Mucosa of gallbladder (tissue), 1 donor: ENCODE measurements at regions not wholly inside any gene's neighbourhood (a gene's known extent, or its start where the extent isn't known, plus 50 kb on each side); places are given as distances from the start of the nearest gene placed in this dataset.

Experiments
- DNase-seq: peaks from one replicate; pipeline ENCODE4 v3.0.0-alpha.2; 2020; ENCODE audit warnings: low spot score
- donor health status: DM: no; HTN: no; CAD: no.

DNA sequence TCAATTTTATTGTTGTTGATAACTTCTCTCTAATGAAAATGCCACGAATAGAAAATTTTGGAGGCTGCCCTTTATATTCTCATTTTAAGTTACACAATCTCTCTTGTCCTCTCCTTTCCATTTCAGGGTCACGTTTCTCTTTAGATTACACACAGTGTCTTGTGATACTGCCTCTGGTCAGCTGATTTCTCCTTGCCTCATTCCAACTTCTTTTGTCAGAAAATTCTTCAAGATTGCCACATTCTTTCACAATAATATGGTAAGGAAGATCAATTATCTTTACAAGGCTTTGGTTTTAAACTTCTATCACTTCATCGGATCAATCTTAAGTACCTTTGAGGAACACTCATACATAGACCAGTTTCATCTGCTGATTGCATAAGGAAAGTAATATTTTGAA lies 370.3 kb downstream of the RFPL4B start:
- DNase-seq = no peak

DNA sequence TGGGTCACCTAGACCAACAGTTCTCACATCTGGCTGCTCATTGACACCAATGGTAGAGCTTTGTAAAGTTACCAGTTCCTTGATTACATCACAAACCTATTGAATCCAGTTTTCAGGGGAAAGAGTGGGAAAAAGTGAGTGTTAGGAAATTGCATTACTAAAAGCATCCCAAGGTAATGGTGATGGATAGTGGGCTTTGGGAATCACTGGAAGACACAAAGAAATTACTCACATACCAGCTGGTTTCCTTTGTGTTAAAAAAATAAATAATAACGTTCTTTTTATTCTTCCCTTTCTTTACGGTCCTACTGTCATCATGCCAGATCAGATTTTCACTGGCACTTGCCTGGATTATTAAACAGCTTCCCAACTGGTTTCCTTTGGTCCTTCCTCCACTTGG lies 370.7 kb downstream of the RFPL4B start:
- DNase-seq = no peak

DNA sequence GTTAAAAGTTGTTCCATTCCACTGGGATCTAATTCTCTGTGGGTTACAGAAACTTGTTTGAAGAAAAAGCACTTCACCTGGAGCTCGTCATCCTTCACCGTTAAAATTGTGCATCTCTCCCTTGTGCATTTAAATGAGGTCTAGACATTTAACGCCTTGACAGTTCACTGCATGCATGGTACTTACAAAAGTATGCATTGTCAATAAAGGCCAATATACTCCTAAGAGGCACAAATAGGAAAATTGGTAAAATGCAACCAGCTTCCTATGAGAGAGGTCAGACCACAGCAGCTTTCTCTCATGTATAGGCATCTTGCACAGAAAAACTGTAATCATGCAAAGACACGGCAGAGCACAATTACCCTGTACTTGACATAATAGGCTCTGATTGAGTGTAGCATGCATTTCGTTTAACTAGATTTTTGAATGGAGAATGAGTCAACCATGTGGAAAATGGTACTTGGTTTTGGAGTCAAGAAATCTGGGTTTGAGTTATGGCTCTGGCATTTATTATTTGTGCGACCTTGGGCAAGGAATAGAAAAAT lies 378.5 kb downstream of the RFPL4B start:
- no peak for DNase-seq

DNA sequence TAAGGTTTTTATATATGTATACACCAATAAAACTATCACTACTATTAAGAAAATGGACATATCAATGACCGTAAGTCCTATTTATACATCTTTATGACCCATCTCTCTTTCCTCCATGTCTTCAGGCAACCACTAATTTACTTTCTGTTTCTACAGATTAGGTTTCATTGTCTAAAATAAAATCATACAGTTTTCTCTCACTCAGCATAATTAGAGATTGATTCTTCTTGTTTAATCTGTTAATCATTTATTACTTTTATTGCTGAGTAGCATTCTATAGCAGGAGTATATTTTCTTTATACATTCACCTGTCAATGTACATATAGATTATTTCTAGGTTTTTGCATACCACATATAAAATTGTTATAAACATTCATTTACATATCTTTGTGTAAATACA lies 388.0 kb downstream of the RFPL4B start:
- DNase-seq = no peak

DNA sequence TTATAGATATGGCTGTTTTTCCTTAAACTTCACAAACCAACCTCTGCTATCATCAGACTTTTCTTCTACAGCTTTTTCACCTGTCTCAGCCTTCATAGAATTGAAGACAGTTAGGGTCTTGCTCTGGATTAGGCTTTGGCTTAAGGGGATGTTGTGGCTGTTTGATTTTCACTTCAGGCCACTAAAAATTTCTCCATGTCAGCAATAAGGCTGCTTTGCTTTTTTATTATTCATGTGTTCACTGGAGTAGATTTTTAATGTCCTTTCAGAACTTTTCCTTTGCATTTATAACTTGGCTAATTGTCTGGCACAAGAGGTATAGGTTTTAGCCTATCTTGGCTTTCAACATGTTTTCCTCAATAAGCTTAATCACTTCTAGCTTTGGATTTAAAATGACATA lies 392.6 kb downstream of the RFPL4B start:
- no peak for DNase-seq

DNA sequence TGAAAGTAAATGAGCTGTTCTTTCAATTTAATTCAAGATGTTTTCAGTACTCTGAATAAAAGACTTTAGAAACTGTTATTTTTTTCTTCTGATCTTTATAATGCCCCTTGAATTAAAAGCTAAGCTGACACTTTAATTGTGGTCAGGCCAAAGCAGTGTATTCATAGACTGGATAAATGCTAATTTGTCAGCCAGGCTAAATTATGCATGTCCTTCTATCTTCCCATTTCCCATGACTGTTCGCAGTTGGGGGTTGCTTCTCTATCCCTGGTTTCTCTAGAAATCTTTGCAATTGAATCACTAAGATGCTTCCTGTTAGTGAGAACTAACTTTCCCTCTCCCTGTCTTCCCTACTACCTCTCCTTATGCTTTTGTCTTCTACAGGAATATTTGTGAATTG lies 396.2 kb downstream of the RFPL4B start:
- DNase-seq = no peak

DNA sequence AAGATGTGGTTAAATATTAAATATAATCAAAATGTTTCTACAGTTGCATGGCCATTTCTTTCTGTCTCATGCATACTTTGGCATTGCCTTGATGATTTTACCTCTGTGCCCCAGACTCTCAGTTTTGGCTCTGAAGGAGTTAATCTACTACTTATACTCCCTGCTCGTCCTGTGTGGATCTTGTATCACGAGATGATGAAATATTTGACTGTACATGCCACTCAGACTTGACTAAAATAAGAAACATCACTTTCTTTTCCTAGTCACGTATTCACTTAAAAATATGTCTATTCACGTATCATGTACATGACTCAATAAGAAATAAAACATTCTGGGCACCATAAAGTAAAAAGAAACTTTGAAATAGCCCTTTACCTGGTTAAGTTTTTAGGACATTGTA lies 397.7 kb downstream of the RFPL4B start:
- no peak for DNase-seq

DNA sequence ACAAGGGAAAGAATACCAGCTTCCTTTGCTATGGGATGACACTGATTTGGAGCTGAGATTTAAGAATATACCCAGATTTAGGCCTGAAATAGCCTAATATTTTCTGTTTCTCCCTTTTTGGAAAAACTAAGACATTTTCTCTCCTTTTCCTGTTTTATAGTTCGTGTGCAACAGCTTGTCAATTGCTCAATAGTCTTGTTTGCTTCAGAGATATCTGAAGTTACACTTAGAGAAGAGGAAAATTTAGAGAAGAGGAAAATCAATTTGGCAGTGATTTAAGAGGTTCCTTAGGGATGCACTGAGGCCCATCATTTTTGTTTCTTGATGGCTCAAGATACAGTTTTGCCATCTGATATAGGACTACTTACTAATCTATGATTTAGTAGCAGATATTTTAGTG lies 398.6 kb downstream of the RFPL4B start:
- no peak for DNase-seq

DNA sequence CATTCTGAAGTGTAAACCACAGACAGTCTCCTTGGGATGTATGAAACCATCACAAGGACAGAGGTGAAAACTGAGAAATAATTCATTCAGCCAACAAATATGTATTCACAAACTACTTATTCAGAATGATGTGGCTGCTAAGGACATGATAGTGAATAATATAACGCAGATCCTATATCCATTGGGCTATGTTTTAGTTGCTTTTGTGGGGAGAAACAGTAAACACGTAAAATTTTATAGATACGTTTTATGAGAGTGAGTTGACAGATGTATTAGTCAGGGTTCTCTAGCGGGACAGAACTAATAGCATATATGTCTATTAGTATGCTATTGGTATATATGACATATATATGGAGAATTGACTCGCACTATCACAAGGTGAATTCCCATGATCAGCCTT lies 402.5 kb downstream of the RFPL4B start:
- DNase-seq = no peak

DNA sequence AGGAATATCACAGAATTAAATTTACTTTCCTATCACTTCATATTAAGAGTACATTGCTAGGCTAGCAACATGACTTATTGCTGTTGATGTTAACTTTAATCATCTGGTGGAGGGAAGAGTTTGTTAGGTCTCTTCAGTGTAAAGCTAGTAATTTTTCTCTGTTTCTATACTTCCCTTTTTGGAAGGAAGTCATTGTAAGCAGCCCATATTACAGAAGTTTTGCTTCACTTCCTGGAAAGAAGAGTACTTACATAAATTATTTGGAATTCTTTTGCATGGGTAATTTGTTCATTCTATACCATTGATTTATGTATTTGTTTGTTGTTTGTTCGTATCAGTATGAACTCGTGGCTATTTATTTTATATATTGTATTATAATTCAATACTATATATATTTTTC lies 405.2 kb downstream of the RFPL4B start:
- no peak for DNase-seq

DNA sequence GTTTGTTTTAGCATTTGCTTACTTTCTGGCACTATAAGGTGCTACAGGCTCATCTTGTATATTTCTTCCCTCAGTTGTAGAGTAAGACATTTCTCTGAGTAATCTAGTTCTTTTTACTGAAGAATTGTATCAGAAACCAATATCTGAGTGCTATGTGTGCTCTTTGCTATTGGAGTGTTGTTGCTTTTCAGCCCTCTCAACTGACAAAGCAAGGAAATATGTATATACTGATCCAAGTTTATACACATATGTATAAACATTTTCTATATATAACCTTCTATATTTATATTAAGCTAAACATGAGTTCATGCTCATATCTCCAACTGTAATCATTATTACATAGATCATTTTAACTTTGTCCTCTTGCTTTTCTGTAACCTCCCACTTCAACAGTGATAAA lies 405.7 kb downstream of the RFPL4B start:
- DNase-seq = no peak

DNA sequence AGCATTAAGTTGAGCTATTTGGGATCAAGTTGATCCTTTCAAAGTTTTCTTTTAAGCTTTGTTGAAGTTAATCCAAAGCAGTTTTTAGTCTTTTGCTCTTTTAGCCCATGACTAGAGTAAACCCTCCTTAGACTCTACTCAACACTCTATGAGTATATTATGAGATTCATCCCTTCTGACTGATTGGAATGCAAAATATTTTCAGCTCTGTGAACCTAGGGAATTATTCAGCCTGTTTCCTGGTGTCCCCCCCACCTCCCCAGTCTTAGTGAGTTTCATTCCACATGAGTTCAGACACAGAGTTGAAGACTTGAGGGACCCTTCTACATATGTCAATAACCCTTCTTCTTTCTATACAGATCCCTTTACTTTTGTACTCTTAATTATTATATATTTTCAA lies 413.7 kb downstream of the RFPL4B start:
- DNase-seq = no peak

DNA sequence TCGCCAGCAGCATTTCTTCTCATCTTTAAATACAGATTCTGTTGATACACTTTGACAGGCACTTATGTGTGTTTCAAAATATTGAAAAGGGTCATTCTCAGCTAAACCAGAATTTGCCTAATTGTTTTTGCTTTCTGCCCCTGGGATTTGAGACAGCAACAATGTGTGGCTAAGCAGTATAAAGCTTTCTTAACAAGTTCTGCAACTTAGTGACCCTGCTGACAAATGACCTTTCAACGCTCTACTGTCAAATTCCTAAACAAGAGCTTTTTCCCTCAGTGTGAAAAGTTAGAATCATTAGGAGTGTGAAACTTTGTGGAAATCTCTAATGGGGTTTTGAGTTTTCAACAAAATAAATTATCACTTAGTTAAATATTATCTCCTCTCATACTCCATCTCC lies 414.6 kb downstream of the RFPL4B start:
- DNase-seq = no peak

DNA sequence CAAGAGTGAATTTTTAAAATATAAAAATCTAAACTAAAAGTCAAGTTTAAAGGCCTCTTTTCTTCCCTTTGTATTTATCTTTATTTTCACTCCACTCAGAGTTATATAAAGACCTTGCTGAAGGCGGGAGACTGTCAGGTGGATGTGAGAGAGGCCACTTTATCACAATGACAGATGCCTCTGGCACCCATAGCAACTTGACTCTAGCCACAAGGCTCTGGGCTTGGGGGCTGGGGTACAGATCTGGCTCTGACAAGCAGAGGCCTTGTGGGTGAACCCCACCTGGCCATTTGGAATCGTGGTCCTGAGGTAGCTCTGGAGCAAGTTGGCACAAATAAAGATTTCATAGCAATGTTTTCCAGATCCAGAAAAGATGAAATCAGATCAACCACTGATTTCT lies 417.2 kb downstream of the RFPL4B start:
- no peak for DNase-seq

DNA sequence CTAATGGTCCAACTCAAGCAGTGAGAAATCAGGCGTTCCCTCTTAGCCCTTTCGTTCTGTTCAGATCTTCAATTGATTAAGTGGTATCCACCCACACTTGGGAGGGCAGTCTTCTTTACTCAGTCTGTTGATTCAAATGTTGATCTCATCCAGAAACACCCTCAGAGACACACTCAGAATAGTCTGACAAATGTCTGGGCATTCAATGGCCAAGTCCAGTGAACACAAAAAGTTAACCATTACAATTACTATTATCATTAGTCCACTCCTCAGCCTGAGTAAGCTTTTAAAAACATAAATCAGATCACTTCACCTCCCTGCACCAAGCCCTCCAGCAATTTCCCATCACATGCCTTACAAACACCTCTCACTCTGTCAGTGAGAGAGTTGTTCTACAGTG lies 423.2 kb downstream of the RFPL4B start:
- no peak for DNase-seq

DNA sequence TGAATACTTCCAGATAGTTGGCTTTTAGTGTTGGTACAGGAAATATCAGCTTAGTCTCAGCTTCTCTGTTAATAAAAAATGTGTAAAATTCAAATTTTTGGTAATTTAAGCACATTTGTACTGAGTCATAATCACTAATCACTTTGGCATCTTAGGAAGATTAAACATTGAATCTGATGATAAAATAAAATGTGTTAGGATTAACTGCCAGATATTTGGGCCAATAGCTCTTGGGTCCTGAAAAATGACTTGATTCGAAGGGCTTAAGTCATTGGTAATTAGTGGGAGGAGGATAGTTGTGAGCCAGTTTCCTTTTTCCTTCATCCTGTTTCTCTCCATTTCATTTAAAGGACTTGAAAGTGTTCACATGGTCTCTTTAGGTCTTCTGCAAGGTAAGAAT lies 426.1 kb downstream of the RFPL4B start:
- DNase-seq = no peak

DNA sequence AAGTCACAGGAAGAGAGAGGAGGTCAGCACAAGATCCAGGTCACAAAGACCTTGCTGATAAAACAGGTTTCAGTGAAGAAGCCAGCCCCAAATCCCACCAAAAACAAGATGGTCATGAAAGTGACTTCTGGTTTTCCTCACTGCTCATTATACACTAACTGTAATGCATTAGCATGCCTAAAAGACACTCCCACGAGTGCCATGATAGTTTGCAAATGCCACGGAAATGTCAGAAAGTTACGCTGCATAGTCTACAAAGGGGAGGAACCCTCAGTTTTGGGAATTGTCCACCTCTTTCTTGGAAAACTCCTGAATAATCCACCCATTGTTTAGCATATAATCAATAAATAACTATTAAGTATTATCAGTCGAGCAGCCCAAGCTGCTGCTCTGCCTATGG lies 427.2 kb downstream of the RFPL4B start:
- DNase-seq = no peak

DNA sequence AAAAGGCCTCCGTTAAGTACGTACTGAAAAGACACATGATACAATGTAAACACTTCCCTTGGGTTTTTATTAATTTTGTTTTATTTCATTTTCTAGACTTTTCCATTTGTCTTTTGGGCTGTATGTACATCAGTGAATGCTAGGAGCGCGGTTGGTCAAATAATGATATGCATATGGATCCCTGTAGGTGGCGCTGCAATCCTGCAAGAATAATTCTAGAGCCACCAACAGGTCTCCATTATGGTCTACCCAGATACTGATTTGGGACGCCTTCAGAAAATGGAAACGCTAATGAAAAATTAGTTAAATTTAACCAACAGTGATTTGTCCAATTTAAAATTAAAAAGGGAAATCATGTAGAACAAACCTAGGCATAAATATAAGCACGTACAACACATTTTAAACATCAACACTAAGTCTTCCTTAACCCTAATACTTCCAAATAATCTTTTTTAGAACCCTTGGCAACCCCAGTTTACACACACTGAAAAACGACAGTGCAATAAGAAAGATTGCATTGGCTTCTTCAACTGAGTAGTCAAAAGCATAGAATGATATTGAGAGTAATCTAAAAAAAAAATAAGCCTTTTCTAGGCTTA lies 433.5 kb downstream of the RFPL4B start:
- peak; percentile 79 for DNase-seq

DNA sequence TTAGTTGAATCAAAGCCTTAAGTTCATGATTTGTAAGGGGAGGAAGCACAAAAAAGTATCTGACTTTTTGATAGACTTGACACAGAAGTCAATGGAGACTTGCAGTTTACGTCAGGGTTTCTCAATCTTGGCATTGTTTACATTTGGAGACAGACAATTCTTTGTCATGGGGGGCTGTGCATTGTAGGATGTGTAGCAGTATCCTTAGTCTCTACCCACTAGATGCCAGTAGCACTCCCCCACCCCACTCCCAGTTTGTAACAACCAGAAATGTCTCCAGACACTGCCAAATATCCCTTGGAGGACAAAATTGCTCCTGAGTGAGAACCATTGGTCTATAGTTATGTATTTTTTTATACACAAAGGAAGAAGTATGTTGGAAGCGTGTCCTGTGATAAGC lies 434.1 kb downstream of the RFPL4B start:
- DNase-seq = no peak

DNA sequence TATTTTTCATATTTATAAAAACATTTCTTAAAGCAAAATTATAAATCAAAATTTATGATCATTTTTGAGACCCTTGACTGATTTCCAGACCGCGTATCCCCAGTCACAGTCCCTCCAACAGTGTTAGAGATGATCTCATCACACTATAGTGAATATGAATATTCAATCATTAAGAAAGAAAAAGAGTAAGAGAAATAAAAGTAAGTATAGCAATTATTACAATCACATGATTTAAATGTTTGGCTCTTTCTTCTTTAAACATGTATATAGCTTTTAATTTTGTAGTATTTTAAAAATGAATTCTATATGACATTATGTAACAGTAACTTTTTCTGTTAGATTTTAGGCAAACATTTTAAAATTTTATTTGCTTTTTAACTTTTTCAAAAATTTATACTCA lies 438.3 kb downstream of the RFPL4B start:
- no peak for DNase-seq

DNA sequence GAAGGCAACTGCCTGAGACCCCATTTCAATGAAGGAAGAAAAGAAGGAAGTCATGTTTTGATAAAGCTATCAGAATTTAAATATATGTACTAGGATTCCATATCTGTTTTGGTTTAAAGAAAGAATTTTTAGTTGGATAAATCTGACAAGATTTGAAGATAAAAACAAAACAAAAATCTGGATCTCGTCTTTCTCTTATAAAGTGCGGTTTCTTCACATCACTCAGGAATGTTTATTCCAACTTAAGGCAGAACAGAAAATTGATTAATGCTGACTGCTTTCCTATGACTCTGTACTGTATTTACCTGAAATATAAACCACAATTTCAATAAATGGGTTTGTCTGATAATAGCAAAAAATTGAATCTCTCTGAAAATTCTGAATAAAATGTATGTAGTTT lies 439.7 kb downstream of the RFPL4B start:
- DNase-seq = no peak

DNA sequence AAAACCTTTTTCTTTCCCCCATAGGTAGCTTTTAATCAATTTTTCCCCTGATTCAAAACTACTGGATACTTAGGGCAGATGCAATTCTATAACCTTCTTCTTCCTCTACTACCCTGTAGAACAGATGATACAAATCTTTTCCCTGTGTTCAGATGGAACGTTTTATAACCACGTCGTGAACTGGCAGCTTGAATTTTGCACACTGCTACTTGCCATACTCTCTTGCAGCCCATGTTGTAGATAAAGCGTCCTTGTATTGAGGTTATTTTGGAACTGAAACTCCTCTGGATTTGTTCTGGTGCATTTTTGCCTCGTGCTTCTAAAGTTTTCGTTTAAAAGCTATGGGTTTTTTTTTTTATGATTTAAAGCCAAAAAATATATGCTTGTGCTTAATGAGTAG lies 440.2 kb downstream of the RFPL4B start:
- DNase-seq = no peak

DNA sequence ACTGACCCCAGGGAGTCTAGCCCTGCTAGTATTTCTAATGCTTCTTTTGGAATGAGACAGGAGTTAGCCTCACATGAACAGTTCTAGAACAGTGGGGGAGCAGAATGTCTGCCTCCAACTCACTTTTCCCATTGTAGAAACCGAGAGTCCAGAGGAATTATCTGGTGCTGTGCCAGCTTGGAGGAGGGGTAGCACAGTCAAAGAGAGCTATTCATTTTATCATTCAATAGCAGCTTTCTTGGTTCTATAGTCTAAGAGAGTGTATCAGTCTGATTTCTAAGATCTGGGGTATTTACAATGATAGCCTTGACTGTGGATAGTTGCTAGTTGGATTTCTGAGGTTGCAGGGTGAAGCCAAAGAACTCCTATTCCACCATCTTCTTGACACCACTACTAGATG lies 448.2 kb downstream of the RFPL4B start:
- DNase-seq = no peak

DNA sequence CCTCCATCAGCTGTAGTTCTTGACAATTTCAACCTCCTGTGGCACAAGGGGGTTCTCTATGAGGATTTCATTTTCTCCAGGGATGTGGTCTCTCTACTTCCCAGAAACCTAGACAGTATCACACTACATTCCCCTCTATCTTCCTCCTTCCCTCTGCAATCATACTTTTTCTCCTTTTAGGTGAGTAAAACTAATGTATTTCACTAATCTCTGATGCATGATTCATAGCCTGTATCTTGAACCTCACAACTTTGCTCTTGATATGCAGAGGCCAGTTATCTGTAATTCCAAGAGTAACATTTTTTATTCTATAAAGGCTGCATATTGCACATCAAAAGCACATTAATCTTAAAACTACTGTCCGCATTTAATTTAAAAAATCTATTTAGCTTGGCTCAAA lies 449.6 kb downstream of the RFPL4B start:
- no peak for DNase-seq

DNA sequence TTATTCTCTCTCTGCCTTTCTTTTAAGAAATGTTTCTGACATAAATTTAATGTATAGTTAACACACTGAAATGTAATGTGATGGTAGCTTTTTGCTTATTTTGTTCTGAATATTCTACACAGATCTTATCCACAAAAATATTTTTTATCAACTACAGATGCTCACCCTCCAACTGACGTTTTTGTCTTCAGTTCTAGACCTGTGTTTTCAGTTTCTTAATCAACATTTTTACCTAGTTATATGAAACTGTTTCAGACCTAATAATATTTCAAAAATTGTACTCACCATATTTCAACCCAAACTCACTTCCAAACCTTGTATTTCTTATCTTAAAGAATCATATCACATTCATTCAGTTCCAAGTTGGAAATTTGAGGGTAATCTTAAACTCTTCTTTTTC lies 452.8 kb downstream of the RFPL4B start:
- no peak for DNase-seq
